PC-9 (cell line): ENCODE measurements at regions not wholly inside any gene's neighbourhood (a gene's known extent, or its start where the extent isn't known, plus 50 kb on each side); places are given as distances from the start of the nearest gene placed in this dataset.

ENCODE experiments used
- CTCF ChIP-seq: fragments of 200-600 bp; sonication (generic); conservative IDR thresholded peaks from 2 replicates; pipeline ENCODE4 v1.6.1; 2017; ENCODE audit warnings: mixed run types, antibody characterized with exemption, mild to moderate bottlenecking, moderate library complexity
- EZH2 ChIP-seq: fragments of 200-600 bp; sonication (generic); IDR thresholded peaks from 2 replicates; pipeline ENCODE4 v1.8.0; 2017; ENCODE audit warnings: antibody characterized with exemption, low read depth

GRCh38 chr16:7026639-7027038 is 306.0 kb upstream of the RBFOX1 start:
- TF ChIP-seq EZH2 = no peak
- no peak for TF ChIP-seq CTCF
